ENCODE measurements at regions not wholly inside any gene's neighbourhood (a gene's known extent, or its start where the extent isn't known, plus 50 kb on each side); places are given as distances from the start of the nearest gene placed in this dataset.

DNA sequence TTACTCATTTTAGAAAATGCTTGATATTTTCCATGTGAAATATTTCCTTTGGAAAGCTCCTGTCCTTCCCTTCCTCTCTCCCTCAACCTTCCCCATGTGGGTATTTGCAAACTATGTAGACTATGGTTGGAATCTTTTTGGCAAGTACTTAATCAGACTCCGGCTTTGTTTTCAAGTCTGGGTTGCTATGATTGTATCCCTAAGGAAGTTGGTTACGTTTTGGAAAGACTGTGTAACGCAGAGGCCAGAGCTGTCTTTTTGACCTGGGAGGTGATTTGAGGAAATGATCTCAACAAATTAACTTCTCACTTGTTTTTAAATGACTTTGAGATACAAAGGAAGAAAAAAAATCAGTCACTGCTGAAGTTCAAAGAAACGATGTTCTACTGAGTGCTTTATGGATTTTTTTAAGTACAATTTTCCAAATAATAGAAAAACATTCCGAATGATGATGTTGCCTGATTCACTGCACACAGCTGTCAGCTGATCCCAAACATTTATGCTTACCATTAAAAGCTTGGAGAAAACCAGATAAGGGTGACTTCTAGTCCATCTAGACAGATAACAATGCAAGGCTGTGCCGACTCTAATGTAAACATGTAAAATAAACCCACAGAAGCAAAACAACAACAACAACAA lies 145.5 kb upstream of the CELF2 start:
- H3K27ac ChIP-seq (ENCODE audit: low read depth, low read length): peak overlapping the region; percentile 66
- H3K4me3 ChIP-seq (ENCODE audit: low read depth in 1 of 5, low read length in 5 of 5): peak overlapping the region in 1 of 5 donors; percentile 0
- H3K27me3 ChIP-seq (ENCODE audit: control insufficient read depth in 5 of 5, insufficient read depth in 4 of 5, low read length in 5 of 5): no peaks in the 10 kb centered on the region
- H3K9me3 ChIP-seq (ENCODE audit: control insufficient read depth in 5 of 5, low read length in 5 of 5): no peaks in the 10 kb centered on the region
- H3K36me3 ChIP-seq (ENCODE audit: control insufficient read depth in 5 of 5, insufficient read depth in 5 of 5, low read length in 5 of 5): no peaks in the 10 kb centered on the region
- H3K9ac ChIP-seq (ENCODE audit: low read length in 5 of 5): peak overlapping the region in 2 of 5 donors; percentile 33 to 47
- H3K4me1 ChIP-seq (ENCODE audit: control insufficient read depth in 5 of 5, insufficient read depth in 5 of 5, low read length in 5 of 5): peaks cover 1 to 30% (median 27%) of the 10 kb centered on the region in 5 donors

DNA sequence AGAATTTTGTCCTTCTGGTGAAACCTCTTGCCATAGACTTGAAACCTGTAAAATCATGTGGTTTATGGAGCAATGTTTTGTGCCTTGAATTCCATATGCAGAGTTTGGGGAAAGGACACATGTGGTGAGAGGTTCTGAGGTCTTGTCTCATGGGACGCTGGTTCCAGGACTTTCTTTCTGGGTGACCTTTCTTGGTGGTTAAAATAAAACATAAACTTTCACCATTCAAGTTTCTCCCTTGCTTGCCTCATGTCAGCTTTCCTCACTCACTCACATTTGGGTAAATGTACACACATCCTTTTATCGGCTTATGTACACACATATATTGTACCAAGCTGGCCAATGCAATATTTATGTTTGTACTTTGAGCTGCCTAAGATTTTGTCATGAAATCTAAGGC lies 144.9 kb upstream of the CELF2 start:
- no peak overlapping the region for H3K4me3 ChIP-seq (ENCODE audit: low read depth in 1 of 5, low read length in 5 of 5)
- peak overlapping the region; percentile 66 for H3K27ac ChIP-seq (ENCODE audit: low read depth, low read length)

GRCh38 chr10:10873289-10873688 lies 144.4 kb upstream of the CELF2 start:
- Histone ChIP-seq H3K9me3 (ENCODE audit: control insufficient read depth in 5 of 5, low read length in 5 of 5) (no peaks in the 10 kb centered on the region), H3K27me3 (ENCODE audit: control insufficient read depth in 5 of 5, insufficient read depth in 4 of 5, low read length in 5 of 5) (no peaks in the 10 kb centered on the region), H3K27ac (ENCODE audit: low read depth, low read length) (no peak overlapping the region), H3K9ac (ENCODE audit: low read length in 5 of 5) (no peak overlapping the region), H3K4me1 (ENCODE audit: control insufficient read depth in 5 of 5, insufficient read depth in 5 of 5, low read length in 5 of 5) (peaks cover 1 to 30% (median 27%) of the 10 kb centered on the region in 5 donors), H3K4me3 (ENCODE audit: low read depth in 1 of 5, low read length in 5 of 5) (no peak overlapping the region), H3K36me3 (ENCODE audit: control insufficient read depth in 5 of 5, insufficient read depth in 5 of 5, low read length in 5 of 5) (no peaks in the 10 kb centered on the region)

More for the DNA sequence above, 144.9 kb upstream of the CELF2 start:
- H3K4me1 ChIP-seq (ENCODE audit: control insufficient read depth in 5 of 5, insufficient read depth in 5 of 5, low read length in 5 of 5): peaks cover 1 to 30% (median 27%) of the 10 kb centered on the region in 5 donors
- no peak overlapping the region for H3K9ac ChIP-seq (ENCODE audit: low read length in 5 of 5)
- no peaks in the 10 kb centered on the region for H3K36me3 ChIP-seq (ENCODE audit: control insufficient read depth in 5 of 5, insufficient read depth in 5 of 5, low read length in 5 of 5)
- no peaks in the 10 kb centered on the region for H3K27me3 ChIP-seq (ENCODE audit: control insufficient read depth in 5 of 5, insufficient read depth in 4 of 5, low read length in 5 of 5)
- H3K9me3 ChIP-seq (ENCODE audit: control insufficient read depth in 5 of 5, low read length in 5 of 5): no peaks in the 10 kb centered on the region

GRCh38 chr10:10873915-10874314 lies 143.8 kb upstream of the CELF2 start:
- H3K9me3 ChIP-seq (ENCODE audit: control insufficient read depth in 5 of 5, low read length in 5 of 5): no peaks in the 10 kb centered on the region

DNA sequence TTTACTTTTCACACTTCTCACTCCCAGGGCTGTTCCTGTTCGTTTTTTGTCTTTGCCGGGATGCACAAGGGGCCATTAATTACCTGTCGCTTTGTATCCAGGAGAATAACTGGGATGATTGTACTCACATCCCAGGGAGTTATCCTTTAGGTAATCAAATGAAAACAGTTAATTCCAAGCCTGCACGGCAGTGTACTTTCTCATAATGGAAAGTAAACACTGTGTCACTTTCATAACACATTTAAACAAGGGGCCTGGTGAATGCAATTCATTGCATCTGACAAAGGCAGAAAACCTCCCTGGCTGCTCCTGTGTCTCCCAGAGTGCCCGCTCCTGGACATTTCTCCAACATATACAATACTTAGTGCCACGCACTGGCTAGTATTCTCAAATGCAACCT lies 138.7 kb upstream of the CELF2 start:
- Histone ChIP-seq H3K9ac (ENCODE audit: low read length in 5 of 5) (no peak overlapping the region), H3K4me3 (ENCODE audit: low read depth in 1 of 5, low read length in 5 of 5) (no peak overlapping the region), H3K27me3 (ENCODE audit: control insufficient read depth in 5 of 5, insufficient read depth in 4 of 5, low read length in 5 of 5) (no peaks in the 10 kb centered on the region), H3K36me3 (ENCODE audit: control insufficient read depth in 5 of 5, insufficient read depth in 5 of 5, low read length in 5 of 5) (no peaks in the 10 kb centered on the region), H3K9me3 (ENCODE audit: control insufficient read depth in 5 of 5, low read length in 5 of 5) (peaks cover 0 to 5% (median 0%) of the 10 kb centered on the region in 5 donors), H3K27ac (ENCODE audit: low read depth, low read length) (no peak overlapping the region), H3K4me1 (ENCODE audit: control insufficient read depth in 5 of 5, insufficient read depth in 5 of 5, low read length in 5 of 5) (no peaks in the 10 kb centered on the region)

More at GRCh38 chr10:10873915-10874314, 143.8 kb upstream of the CELF2 start:
- Histone ChIP-seq H3K27me3 (ENCODE audit: control insufficient read depth in 5 of 5, insufficient read depth in 4 of 5, low read length in 5 of 5) (no peaks in the 10 kb centered on the region), H3K4me3 (ENCODE audit: low read depth in 1 of 5, low read length in 5 of 5) (no peak overlapping the region), H3K27ac (ENCODE audit: low read depth, low read length) (no peak overlapping the region), H3K9ac (ENCODE audit: low read length in 5 of 5) (no peak overlapping the region), H3K4me1 (ENCODE audit: control insufficient read depth in 5 of 5, insufficient read depth in 5 of 5, low read length in 5 of 5) (peaks cover 1 to 30% (median 27%) of the 10 kb centered on the region in 5 donors), H3K36me3 (ENCODE audit: control insufficient read depth in 5 of 5, insufficient read depth in 5 of 5, low read length in 5 of 5) (no peaks in the 10 kb centered on the region)

- Histone ChIP-seq H3K27ac (ENCODE audit: low read depth, low read length) (no peak overlapping the region), H3K4me3 (ENCODE audit: low read depth in 1 of 5, low read length in 5 of 5) (no peak overlapping the region), H3K4me1 (ENCODE audit: control insufficient read depth in 5 of 5, insufficient read depth in 5 of 5, low read length in 5 of 5) (no peaks in the 10 kb centered on the region), H3K27me3 (ENCODE audit: control insufficient read depth in 5 of 5, insufficient read depth in 4 of 5, low read length in 5 of 5) (no peaks in the 10 kb centered on the region), H3K9ac (ENCODE audit: low read length in 5 of 5) (no peak overlapping the region), H3K9me3 (ENCODE audit: control insufficient read depth in 5 of 5, low read length in 5 of 5) (peaks cover 0 to 12% (median 5%) of the 10 kb centered on the region in 5 donors), H3K36me3 (ENCODE audit: control insufficient read depth in 5 of 5, insufficient read depth in 5 of 5, low read length in 5 of 5) (peaks cover 0 to 3% (median 0%) of the 10 kb centered on the region in 5 donors)
Observed at GRCh38 chr10:10881117-10881813, 136.4 kb upstream of the CELF2 start.

DNA sequence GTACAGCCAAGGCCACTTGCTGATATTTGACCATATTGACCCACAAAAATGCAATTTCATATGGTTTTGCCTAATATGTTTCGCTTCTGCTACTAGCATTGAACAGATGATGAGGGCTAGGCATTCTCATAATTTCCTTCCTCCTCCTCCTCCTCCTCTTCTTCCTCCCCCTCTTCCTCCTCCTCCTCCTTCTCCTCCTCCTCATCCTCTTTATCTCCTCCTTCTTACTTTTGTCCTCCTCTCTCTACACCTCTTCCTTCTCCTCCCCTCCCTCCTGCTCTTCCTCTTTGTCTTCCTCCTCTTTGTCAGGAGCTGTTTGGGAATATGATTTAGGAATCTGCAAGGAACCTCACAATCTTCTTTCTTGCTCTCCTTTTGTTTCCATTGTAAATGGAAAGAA lies 133.9 kb upstream of the CELF2 start:
- Histone ChIP-seq H3K9me3 (ENCODE audit: control insufficient read depth in 5 of 5, low read length in 5 of 5) (peaks cover 0 to 12% (median 5%) of the 10 kb centered on the region in 5 donors), H3K27ac (ENCODE audit: low read depth, low read length) (no peak overlapping the region), H3K27me3 (ENCODE audit: control insufficient read depth in 5 of 5, insufficient read depth in 4 of 5, low read length in 5 of 5) (no peaks in the 10 kb centered on the region), H3K9ac (ENCODE audit: low read length in 5 of 5) (no peak overlapping the region), H3K4me3 (ENCODE audit: low read depth in 1 of 5, low read length in 5 of 5) (no peak overlapping the region), H3K36me3 (ENCODE audit: control insufficient read depth in 5 of 5, insufficient read depth in 5 of 5, low read length in 5 of 5) (peaks cover 0 to 3% (median 0%) of the 10 kb centered on the region in 5 donors), H3K4me1 (ENCODE audit: control insufficient read depth in 5 of 5, insufficient read depth in 5 of 5, low read length in 5 of 5) (no peaks in the 10 kb centered on the region)

GRCh38 chr10:10886861-10887531 lies 130.7 kb upstream of the CELF2 start:
- H3K36me3 ChIP-seq (ENCODE audit: control insufficient read depth in 5 of 5, insufficient read depth in 5 of 5, low read length in 5 of 5): peaks cover 0 to 3% (median 0%) of the 10 kb centered on the region in 5 donors
- no peak overlapping the region for H3K27ac ChIP-seq (ENCODE audit: low read depth, low read length)
- H3K4me1 ChIP-seq (ENCODE audit: control insufficient read depth in 5 of 5, insufficient read depth in 5 of 5, low read length in 5 of 5): peaks cover 0 to 10% (median 2%) of the 10 kb centered on the region in 5 donors
- no peaks in the 10 kb centered on the region for H3K27me3 ChIP-seq (ENCODE audit: control insufficient read depth in 5 of 5, insufficient read depth in 4 of 5, low read length in 5 of 5)
- H3K9me3 ChIP-seq (ENCODE audit: control insufficient read depth in 5 of 5, low read length in 5 of 5): peaks cover 0 to 12% (median 5%) of the 10 kb centered on the region in 5 donors
- H3K9ac ChIP-seq (ENCODE audit: low read length in 5 of 5): no peak overlapping the region
- no peak overlapping the region for H3K4me3 ChIP-seq (ENCODE audit: low read depth in 1 of 5, low read length in 5 of 5)

DNA sequence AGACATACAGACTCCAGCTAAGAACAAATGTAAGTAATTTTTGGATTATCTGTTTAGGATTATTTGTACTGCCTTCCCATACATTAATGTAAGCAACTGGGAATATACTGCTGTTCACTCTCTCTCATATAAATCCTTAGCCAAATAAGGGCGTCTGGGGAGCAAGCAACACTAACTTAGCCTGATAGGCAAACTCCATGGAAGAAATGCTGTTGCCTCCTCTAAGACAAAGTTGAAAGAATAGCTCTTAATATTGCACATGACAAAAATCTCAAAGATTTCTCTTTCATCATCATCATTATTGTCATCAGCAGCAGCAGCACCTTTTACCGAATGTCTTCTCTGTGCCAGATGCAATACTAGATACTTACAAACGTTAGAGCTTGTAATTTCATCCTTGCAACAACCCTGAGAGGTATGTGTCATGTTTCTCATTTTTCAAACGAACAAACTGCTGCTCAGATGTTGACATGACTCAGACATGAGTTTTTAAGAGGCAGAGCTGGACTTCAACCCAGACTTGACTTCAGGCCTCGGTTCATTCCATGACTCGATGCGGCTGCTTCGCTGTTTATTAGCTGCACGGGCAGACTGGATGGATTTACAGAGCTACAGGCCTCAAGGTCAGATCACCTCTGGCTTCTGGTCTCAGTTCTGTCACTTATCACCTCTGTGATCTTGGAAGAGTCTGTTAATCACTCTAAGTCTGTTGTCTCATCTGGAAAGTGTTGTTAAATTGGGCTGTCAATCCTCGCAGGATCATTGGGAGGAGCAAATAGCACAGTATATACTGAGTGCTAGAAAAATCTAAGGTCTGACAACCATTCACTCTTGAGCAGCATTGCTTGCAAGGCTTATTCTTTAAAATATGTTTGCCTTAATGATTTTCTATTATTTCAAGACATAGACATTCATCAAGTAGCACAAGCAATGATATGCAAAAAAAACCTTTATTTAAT lies 126.3 kb upstream of the CELF2 start:
- Histone ChIP-seq H3K27me3 (ENCODE audit: control insufficient read depth in 5 of 5, insufficient read depth in 4 of 5, low read length in 5 of 5) (no peaks in the 10 kb centered on the region), H3K9ac (ENCODE audit: low read length in 5 of 5) (no peak overlapping the region), H3K4me3 (ENCODE audit: low read depth in 1 of 5, low read length in 5 of 5) (no peak overlapping the region), H3K9me3 (ENCODE audit: control insufficient read depth in 5 of 5, low read length in 5 of 5) (peaks cover 0 to 4% (median 0%) of the 10 kb centered on the region in 5 donors), H3K4me1 (ENCODE audit: control insufficient read depth in 5 of 5, insufficient read depth in 5 of 5, low read length in 5 of 5) (peaks cover 0 to 17% (median 2%) of the 10 kb centered on the region in 5 donors), H3K36me3 (ENCODE audit: control insufficient read depth in 5 of 5, insufficient read depth in 5 of 5, low read length in 5 of 5) (no peaks in the 10 kb centered on the region), H3K27ac (ENCODE audit: low read depth, low read length) (no peak overlapping the region)
